SK-N-SH (cell line): ENCODE measurements at regions not wholly inside any gene's neighbourhood (a gene's known extent, or its start where the extent isn't known, plus 50 kb on each side); places are given as distances from the start of the nearest gene placed in this dataset.

Experiments used
- CTCF ChIA-PET: fragments of 300-600, 350-600 bp; formaldehyde crosslinking; extraction: SDS; loops from one replicate; lab custom pipeline; 2021; lab: Yijun Ruan, JAX
- POLR2A ChIA-PET: fragments of 350-600 bp; sonication (Branson Sonifier 250); formaldehyde crosslinking; extraction: SDS; loops from one replicate; lab custom pipeline; 2020; ENCODE audit warnings: antibody characterized with exemption, inconsistent platforms; lab: Yijun Ruan, JAX
- DNase-seq: peaks from one replicate; pipeline ENCODE4 v3.0.0; 2012
- H2AFZ ChIP-seq: fragments of 200-600 bp; sonication (generic); 2 replicates; pipeline ENCODE4 v1.8.1; 2016; ENCODE audit warnings: antibody characterized with exemption, mild to moderate bottlenecking, low read depth
- H3F3A ChIP-seq: fragments of 200-600 bp; sonication (generic); replicated peaks from 2 replicates; pipeline ENCODE3; 2016; ENCODE audit warnings: antibody characterized with exemption, mild to moderate bottlenecking; ENCODE audit not compliant: insufficient read depth
- H3K27ac ChIP-seq, 2 experiments: fragments of 200-500 bp in 1 of 2; fragments of 200-600 bp in 1 of 2; sonication (Bioruptor generic) in 1 of 2; sonication (generic), shearing (Covaris generic) in 1 of 2; 2 replicates each; pipeline versions ENCODE4 v1.5.1 to v1.6.1; 2014 to 2016; ENCODE audit warnings: low read depth in 2 of 2, inconsistent platforms in 1 of 2, low read length in 1 of 2, mild to moderate bottlenecking in 1 of 2, mixed read lengths in 1 of 2
- H3K27me3 ChIP-seq: fragments of 200-600 bp; sonication (generic), shearing (Covaris generic); 2 replicates; pipeline ENCODE4 v1.6.1; 2016; ENCODE audit warnings: mixed run types; ENCODE audit not compliant: insufficient read depth
- H3K36me3 ChIP-seq, 2 experiments: fragments of 200-500 bp in 1 of 2; fragments of 200-600 bp in 1 of 2; sonication (Bioruptor generic) in 1 of 2; sonication (generic) in 1 of 2; replicated peaks in 1 of 2; 2 replicates each; pipeline versions ENCODE3 to v1.5.1; 2014 to 2016; ENCODE audit warnings: low read length in 1 of 2, mild to moderate bottlenecking in 1 of 2; ENCODE audit not compliant: insufficient read depth in 2 of 2, control insufficient read depth in 1 of 2
- H3K4me1 ChIP-seq, 2 experiments: fragments of 200-500 bp in 1 of 2; fragments of 200-600 bp in 1 of 2; sonication (Bioruptor generic) in 1 of 2; sonication (generic), shearing (Covaris generic) in 1 of 2; 2 replicates each; pipeline versions ENCODE4 v1.5.1 to v1.6.1; 2014 to 2016; ENCODE audit warnings: low read depth in 1 of 2, low read length in 1 of 2, mixed run types in 1 of 2; ENCODE audit not compliant: insufficient read depth in 2 of 2, control insufficient read depth in 1 of 2
- H3K4me2 ChIP-seq: fragments of 200-600 bp; sonication (generic), shearing (Covaris generic); 2 replicates; pipeline ENCODE4 v1.6.1; 2017; ENCODE audit warnings: mixed run types
- H3K4me3 ChIP-seq, 2 experiments: fragments of 200-500 bp in 1 of 2; fragments of 200-600 bp in 1 of 2; sonication (Bioruptor generic) in 1 of 2; sonication (generic), shearing (Covaris generic) in 1 of 2; 2 replicates each; pipeline versions ENCODE4 v1.5.1 to v1.8.1; 2014 to 2016; ENCODE audit warnings: low read depth in 2 of 2, inconsistent platforms in 1 of 2, low read length in 1 of 2, mild to moderate bottlenecking in 1 of 2, mixed read lengths in 1 of 2, moderate library complexity in 1 of 2
- H3K79me2 ChIP-seq: fragments of 200-600 bp; sonication (generic); 2 replicates; pipeline ENCODE4 v1.8.1; 2017; ENCODE audit warnings: mild to moderate bottlenecking; ENCODE audit not compliant: insufficient read depth
- H3K9ac ChIP-seq: fragments of 200-600 bp; sonication (generic); 2 replicates; pipeline ENCODE4 v1.6.1; 2017; ENCODE audit warnings: mixed run types
- H3K9me2 ChIP-seq: fragments of 200-600 bp; sonication (generic); 2 replicates; pipeline ENCODE4 v1.6.1; 2017; ENCODE audit warnings: mixed run types
- H3K9me3 ChIP-seq: fragments of 200-600 bp; sonication (generic); 2 replicates; pipeline ENCODE4 v1.6.1; 2017; ENCODE audit warnings: mixed run types, mild to moderate bottlenecking, moderate library complexity
- H4K20me1 ChIP-seq: fragments of 200-600 bp; sonication (generic); 2 replicates; pipeline ENCODE4 v1.6.1; 2017; ENCODE audit warnings: mild to moderate bottlenecking, mixed run types; ENCODE audit not compliant: insufficient read depth
- CHD2 ChIP-seq: fragments of 150-350 bp; IDR thresholded peaks from 2 replicates; pipeline ENCODE4 v1.6.1; 2018; ENCODE audit warnings: low read length; ENCODE audit not compliant: partially characterized antibody
- CTCF ChIP-seq: fragments of 200-600 bp; sonication (generic); IDR thresholded peaks from 2 replicates; pipeline ENCODE4 v1.6.1; 2017; ENCODE audit warnings: antibody characterized with exemption, mild to moderate bottlenecking, moderate library complexity
- EZH2phosphoT487 ChIP-seq: fragments of 200-600 bp; sonication (generic); IDR thresholded peaks from 2 replicates; pipeline ENCODE4 v1.6.1; 2017; ENCODE audit warnings: low read depth, mixed run types, mild to moderate bottlenecking, antibody characterized with exemption, moderate library complexity, borderline replicate concordance
- FOSL2 ChIP-seq: IDR thresholded peaks from 2 replicates; pipeline ENCODE4 v1.4.0; 2012; ENCODE audit warnings: low read depth, mild to moderate bottlenecking, moderate library complexity, borderline replicate concordance
- FOXJ3 ChIP-seq: sonication (generic); formaldehyde crosslinking; IDR thresholded peaks from 2 replicates; pipeline ENCODE4 v1.5.1; 2020; ENCODE audit warnings: mild to moderate bottlenecking, missing genetic modification reagents
- GABPA ChIP-seq: IDR thresholded peaks from 2 replicates; pipeline ENCODE4 v1.4.0; 2012; ENCODE audit warnings: low read depth, mild to moderate bottlenecking
- GATA2 ChIP-seq: sonication (generic); formaldehyde crosslinking; IDR thresholded peaks from 2 replicates; pipeline ENCODE4 v1.5.0; 2020; ENCODE audit warnings: mild to moderate bottlenecking, missing genetic modification reagents
- IRF3 ChIP-seq: fragments of 150-350 bp; IDR thresholded peaks from 2 replicates; pipeline ENCODE4 v1.6.1; 2016; ENCODE audit warnings: mild to moderate bottlenecking, low read depth, low read length
- MEF2A ChIP-seq: IDR thresholded peaks from 2 replicates; pipeline ENCODE4 v1.4.0; 2012; ENCODE audit warnings: low read depth, borderline replicate concordance
- NFIC ChIP-seq: IDR thresholded peaks from 2 replicates; pipeline ENCODE4 v1.4.0; 2012; ENCODE audit warnings: borderline replicate concordance
- NRF1 ChIP-seq: IDR thresholded peaks from 2 replicates; pipeline ENCODE4 v1.6.1; 2012; ENCODE audit warnings: low read depth, mild to moderate bottlenecking, low read length
- POLR2AphosphoS5 ChIP-seq: IDR thresholded peaks from 2 replicates; pipeline ENCODE4 v1.6.1; 2012; ENCODE audit warnings: low read depth, low read length
- RAD21 ChIP-seq: IDR thresholded peaks from 2 replicates; pipeline ENCODE4 v1.6.1; 2012; ENCODE audit warnings: mild to moderate bottlenecking, low read length
- REST ChIP-seq: IDR thresholded peaks from 2 replicates; pipeline ENCODE4 v1.6.1; 2012; ENCODE audit warnings: mild to moderate bottlenecking, low read depth, low read length, moderate library complexity
- RFX5 ChIP-seq: IDR thresholded peaks from 2 replicates; pipeline ENCODE4 v1.6.1; 2012; ENCODE audit warnings: mild to moderate bottlenecking, improper control_type of control experiment, low read length
- SMC3 ChIP-seq: IDR thresholded peaks from 2 replicates; pipeline ENCODE4 v1.6.1; 2012; ENCODE audit warnings: low read depth, low read length, improper control_type of control experiment
- TAF1 ChIP-seq: IDR thresholded peaks from 2 replicates; pipeline ENCODE4 v1.6.1; 2012; ENCODE audit warnings: low read depth, mild to moderate bottlenecking, low read length, moderate library complexity, borderline replicate concordance
- ZBTB33 ChIP-seq: IDR thresholded peaks from 2 replicates; pipeline ENCODE4 v1.4.0; 2012; ENCODE audit warnings: low read depth, borderline replicate concordance
- WGBS: methylation state at CpG from one replicate; pipeline ENCODE4 v1.1.6; 2017; ENCODE audit warnings: low lambda C conversion rate; 5-methylcytosine and 5-hydroxymethylcytosine counted together

- H3K79me2 ChIP-seq, result no peaks in the 10 kb centered on the region
- no peaks in the 10 kb centered on the region for H3K36me3 ChIP-seq
- no peak overlapping the region for H2AFZ ChIP-seq
- ChIA-PET CTCF (no interaction called here), POLR2A (no interaction called here)
- no peaks in the 10 kb centered on the region for H3K27me3 ChIP-seq
- H3K4me2 ChIP-seq, result no peak overlapping the region
- WGBS, result 3% methylated on average over 2 of the region's 2 CpGs
- peaks cover 3% of the 10 kb centered on the region; the same call in 1 of the 2 replicates for H3K9me2 ChIP-seq
- H4K20me1 ChIP-seq, result no peaks in the 10 kb centered on the region
- H3K4me1 ChIP-seq, result no peaks in the 10 kb centered on the region
- no peak for TF ChIP-seq NRF1
- TF ChIP-seq GABPA, result no peak
- no peak for TF ChIP-seq NFIC
- no peak for TF ChIP-seq ZBTB33
- TF ChIP-seq POLR2AphosphoS5, result no peak
- TF ChIP-seq CTCF, result no peak
- TF ChIP-seq MEF2A, result no peak
- TF ChIP-seq RAD21, result no peak
- no peak for TF ChIP-seq GATA2 (CRISPR knock-in tag)
- TF ChIP-seq IRF3, result no peak
- TF ChIP-seq FOSL2, result no peak
- no peak for TF ChIP-seq EZH2phosphoT487
- TF ChIP-seq RFX5, result no peak
- TF ChIP-seq CHD2, result no peak
- no peak for TF ChIP-seq TAF1
- TF ChIP-seq FOXJ3 (CRISPR knock-in tag), result no peak
- no peak for TF ChIP-seq REST
- no peak for TF ChIP-seq SMC3
- H3K9me3 ChIP-seq, result no peaks in the 10 kb centered on the region
- no peak overlapping the region for H3K9ac ChIP-seq
- DNase-seq, result no peak
- no peak overlapping the region for H3K4me3 ChIP-seq
- no peaks in the 10 kb centered on the region for H3F3A ChIP-seq
- no peak overlapping the region for H3K27ac ChIP-seq
Measured at GRCh38 chr4:60579335-60579734, 620.8 kb upstream of the ADGRL3 start.
